H9 (cell line): ENCODE measurements at regions not wholly inside any gene's neighbourhood (a gene's known extent, or its start where the extent isn't known, plus 50 kb on each side); places are given as distances from the start of the nearest gene placed in this dataset.
A peak's percentile ranks its signal among the peaks of the same experiment; 100 is the strongest.

Experiments used
- DNase-seq: peaks from one replicate; pipeline ENCODE4 v3.0.0-alpha.2; 2017
- H2AFZ ChIP-seq: one replicate; pipeline ENCODE4 v1.6.1; 2013; ENCODE audit warnings: mild to moderate bottlenecking, low read length, control low read depth, moderate library complexity
- H2AK5ac ChIP-seq: 2 replicates; pipeline ENCODE4 v1.6.1; 2013; ENCODE audit warnings: low read length, control low read depth, mixed read lengths; ENCODE audit not compliant: insufficient read length
- H2BK120ac ChIP-seq: one replicate; pipeline ENCODE4 v1.6.1; 2013; ENCODE audit warnings: low read depth, mild to moderate bottlenecking, low read length, control low read depth, inconsistent platforms; ENCODE audit not compliant: poor library complexity, severe bottlenecking
- H2BK12ac ChIP-seq: 2 replicates; pipeline ENCODE4 v1.6.1; 2013; ENCODE audit warnings: low read length, control low read depth, mixed read lengths, low read depth; ENCODE audit not compliant: insufficient read length
- H2BK15ac ChIP-seq: 2 replicates; pipeline ENCODE4 v1.6.1; 2013; ENCODE audit warnings: low read depth, low read length, control low read depth
- H2BK20ac ChIP-seq: one replicate; pipeline ENCODE4 v1.6.1; 2013; ENCODE audit warnings: low read depth, mild to moderate bottlenecking, low read length, control low read depth, inconsistent platforms; ENCODE audit not compliant: poor library complexity, severe bottlenecking
- H2BK5ac ChIP-seq: 2 replicates; pipeline ENCODE4 v1.6.1; 2013; ENCODE audit warnings: low read length, control low read depth, mixed read lengths; ENCODE audit not compliant: insufficient read length
- H3K14ac ChIP-seq: 2 replicates; pipeline ENCODE4 v1.6.1; 2013; ENCODE audit warnings: low read length, control low read depth; ENCODE audit not compliant: insufficient read depth
- H3K18ac ChIP-seq: 2 replicates; pipeline ENCODE4 v1.6.1; 2013; ENCODE audit warnings: low read depth, mild to moderate bottlenecking, mixed read lengths, low read length, control low read depth; ENCODE audit not compliant: insufficient read length
- H3K23ac ChIP-seq: 2 replicates; pipeline ENCODE4 v1.6.1; 2013; ENCODE audit warnings: low read length, control low read depth, mixed read lengths, low read depth; ENCODE audit not compliant: insufficient read length
- H3K23me2 ChIP-seq: 2 replicates; pipeline ENCODE4 v1.6.1; 2013; ENCODE audit warnings: low read depth, mild to moderate bottlenecking, mixed read lengths, low read length, control low read depth; ENCODE audit not compliant: insufficient read length, poor library complexity, severe bottlenecking
- H3K27ac ChIP-seq: 2 replicates; pipeline ENCODE4 v1.5.1; 2013; ENCODE audit warnings: low read length, control low read depth, mixed read lengths, low read depth; ENCODE audit not compliant: insufficient read length
- H3K27me3 ChIP-seq: 2 replicates; pipeline ENCODE4 v1.6.1; 2013; ENCODE audit warnings: low read length, control low read depth, inconsistent platforms; ENCODE audit not compliant: insufficient read depth
- H3K4ac ChIP-seq: 2 replicates; pipeline ENCODE4 v1.6.1; 2013; ENCODE audit warnings: low read depth, mild to moderate bottlenecking, control low read depth, inconsistent platforms, low read length, moderate library complexity
- H3K4me1 ChIP-seq: 2 replicates; pipeline ENCODE4 v1.6.1; 2013; ENCODE audit warnings: low read length, control low read depth, inconsistent platforms; ENCODE audit not compliant: insufficient read depth
- H3K4me2 ChIP-seq: 2 replicates; pipeline ENCODE4 v1.6.1; 2013; ENCODE audit warnings: low read length, control low read depth, mixed read lengths; ENCODE audit not compliant: insufficient read length, insufficient read depth
- H3K56ac ChIP-seq: 2 replicates; pipeline ENCODE4 v1.6.1; 2013; ENCODE audit warnings: low read depth, mild to moderate bottlenecking, mixed read lengths, low read length, control low read depth; ENCODE audit not compliant: insufficient read length
- H3K79me1 ChIP-seq: 2 replicates; pipeline ENCODE4 v1.6.1; 2013; ENCODE audit warnings: low read depth, mild to moderate bottlenecking, moderate library complexity, low read length, control low read depth, inconsistent platforms; ENCODE audit not compliant: insufficient read depth, poor library complexity, severe bottlenecking
- H3K79me2 ChIP-seq: 2 replicates; pipeline ENCODE4 v1.6.1; 2013; ENCODE audit warnings: low read length, control low read depth, inconsistent platforms; ENCODE audit not compliant: insufficient read depth
- H3K9ac ChIP-seq: 2 replicates; pipeline ENCODE4 v1.6.1; 2013; ENCODE audit warnings: low read length, control low read depth, mixed read lengths; ENCODE audit not compliant: insufficient read length; ENCODE audit errors: extremely low read depth
- H3K9me3 ChIP-seq: one replicate; pipeline ENCODE4 v1.6.1; 2013; ENCODE audit warnings: low read depth, low read length, inconsistent platforms; ENCODE audit not compliant: control insufficient read depth
- H3T11ph ChIP-seq: one replicate; pipeline ENCODE4 v1.6.1; 2013; ENCODE audit warnings: mild to moderate bottlenecking, low read length, control low read depth, inconsistent platforms
- H4K20me1 ChIP-seq: one replicate; pipeline ENCODE4 v1.6.1; 2013; ENCODE audit not compliant: control insufficient read depth, insufficient read length, insufficient read depth
- H4K5ac ChIP-seq: 2 replicates; pipeline ENCODE4 v1.6.1; 2013; ENCODE audit warnings: low read depth, mild to moderate bottlenecking, mixed read lengths, low read length, control low read depth; ENCODE audit not compliant: insufficient read length
- H4K8ac ChIP-seq: replicated peaks from 2 replicates; pipeline ENCODE4 v1.6.1; 2013; ENCODE audit warnings: low read length, control low read depth, mixed read lengths, low read depth; ENCODE audit not compliant: insufficient read length
- H4K91ac ChIP-seq: 2 replicates; pipeline ENCODE4 v1.6.1; 2013; ENCODE audit warnings: low read depth, mild to moderate bottlenecking, moderate library complexity, mixed read lengths, low read length, control low read depth; ENCODE audit not compliant: insufficient read length
- H3K27ac Mint-ChIP-seq, 3 experiments: 2 replicates in 2 of 3; 3 replicates in 1 of 3; pipeline ENCODE4 v1.8.0; 2020 to 2021; ENCODE audit warnings: mixed read lengths in 3 of 3, mild to moderate bottlenecking in 1 of 3, moderate library complexity in 1 of 3
- H3K27me3 Mint-ChIP-seq: 2 replicates; pipeline ENCODE4 v1.8.0; 2021; ENCODE audit warnings: low read depth, mild to moderate bottlenecking, moderate library complexity, mixed read lengths
- H3K36me3 Mint-ChIP-seq, 3 experiments: 2 replicates in 2 of 3; 3 replicates in 1 of 3; pipeline ENCODE4 v1.8.0; 2020 to 2021; ENCODE audit warnings: low read depth in 3 of 3, mixed read lengths in 3 of 3; ENCODE audit not compliant: insufficient read depth in 1 of 3
- H3K4me1 Mint-ChIP-seq, 2 experiments: 2 replicates each; pipeline ENCODE4 v1.8.0; 2020; ENCODE audit warnings: mixed read lengths in 2 of 2
- H3K4me3 Mint-ChIP-seq, 2 experiments: 2 replicates in 1 of 2; 3 replicates in 1 of 2; pipeline ENCODE4 v1.8.0; 2020 to 2021; ENCODE audit warnings: mild to moderate bottlenecking in 2 of 2, mixed read lengths in 2 of 2, moderate library complexity in 1 of 2
- H3K9me3 Mint-ChIP-seq, 2 experiments: 2 replicates in 1 of 2; 3 replicates in 1 of 2; pipeline ENCODE4 v1.8.0; 2020; ENCODE audit warnings: mild to moderate bottlenecking in 2 of 2, mixed read lengths in 2 of 2, moderate library complexity in 1 of 2
- CTCF ChIP-seq: fragments of 200-600 bp; sonication (generic); conservative IDR thresholded peaks from 3 replicates; pipeline ENCODE4 v1.8.0; 2021; ENCODE audit warnings: antibody characterized with exemption, mild to moderate bottlenecking
- WGBS: extraction: QIAGEN DNeasy Blood & Tissue Kit; methylation state at CpG from one replicate; pipeline ENCODE4 v1.1.7; 2013; ENCODE audit warnings: missing lambda C conversion rate, low lambda C conversion rate, mixed read lengths; ENCODE audit not compliant: insufficient read length; ENCODE audit errors: extremely low coverage; 5-methylcytosine and 5-hydroxymethylcytosine counted together

DNA sequence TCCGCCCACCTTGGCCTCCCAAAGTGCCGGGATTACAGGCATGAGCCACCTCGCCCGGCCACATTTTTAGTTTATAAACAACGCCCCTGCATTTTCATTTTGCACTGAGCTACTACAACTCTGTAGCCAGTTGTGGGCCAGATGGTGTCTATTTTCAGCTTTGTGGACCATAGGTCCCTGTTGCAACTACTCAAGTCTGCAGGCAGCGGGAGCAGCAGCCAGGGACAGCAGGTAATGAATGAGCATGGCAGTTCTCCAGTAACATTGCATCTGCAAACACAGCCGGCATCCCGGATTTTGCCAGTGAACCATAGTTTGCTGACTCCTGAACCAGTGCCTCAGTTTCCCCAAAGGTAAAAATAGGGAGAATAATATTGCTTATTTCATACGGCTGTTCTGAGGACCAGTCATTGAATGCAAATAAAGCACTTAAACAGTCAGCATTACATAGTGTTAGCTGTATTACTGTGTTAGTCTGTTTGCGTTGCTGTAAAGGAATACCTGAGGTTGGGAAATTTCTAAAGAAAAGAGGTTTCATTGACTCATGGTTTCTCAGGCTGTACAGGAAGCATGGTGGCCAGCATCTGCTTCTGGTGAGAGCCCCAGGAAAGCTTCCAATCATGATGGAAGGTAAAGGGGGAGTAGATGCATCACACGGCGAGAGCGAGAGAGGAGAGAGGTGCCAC is 65.5 kb upstream of the SLC45A1 start:
- Mint-ChIP-seq H3K27me3 (peaks cover 1% of the 10 kb centered on the region), H3K4me1 (peaks cover 2 to 10% of the 10 kb centered on the region in 2 experiments; a peak in 3 of 4 replicates), H3K9me3 (peaks cover 0 to 4% of the 10 kb centered on the region in 2 experiments; a peak in 1 of 5 replicates), H3K27ac (peak overlapping the region in 1 of 3 experiments; percentile 35; a peak in 1 of 7 replicates), H3K4me3 (no peak overlapping the region), H3K36me3 (no peaks in the 10 kb centered on the region)
- no peak overlapping the region for H3T11ph ChIP-seq
- H4K91ac ChIP-seq, result no peak overlapping the region
- no peaks in the 10 kb centered on the region for H3K79me1 ChIP-seq
- no peak overlapping the region for H2AK5ac ChIP-seq
- no peak overlapping the region for H2BK20ac ChIP-seq
- no peak for DNase-seq
- H3K14ac ChIP-seq, result no peak overlapping the region
- TF ChIP-seq CTCF, result no peak
- no peaks in the 10 kb centered on the region for H3K9me3 ChIP-seq
- no peaks in the 10 kb centered on the region for H3K23me2 ChIP-seq
- no peak overlapping the region for H2BK5ac ChIP-seq
- H2AFZ ChIP-seq, result no peak overlapping the region
- H2BK15ac ChIP-seq, result no peak overlapping the region
- H2BK12ac ChIP-seq, result no peak overlapping the region
- no peak overlapping the region for H3K27ac ChIP-seq
- H3K4ac ChIP-seq, result no peak overlapping the region
- no CpG with 5 or more reads among the region's 13 CpGs for WGBS
- no peak overlapping the region for H3K56ac ChIP-seq
- no peak overlapping the region for H3K4me2 ChIP-seq
- H4K5ac ChIP-seq, result no peak overlapping the region
- H3K23ac ChIP-seq, result no peak overlapping the region
- no peaks in the 10 kb centered on the region for H4K20me1 ChIP-seq
- no peaks in the 10 kb centered on the region for H3K79me2 ChIP-seq
- H4K8ac ChIP-seq, result no peak overlapping the region
- H2BK120ac ChIP-seq, result no peak overlapping the region
- no peaks in the 10 kb centered on the region for H3K27me3 ChIP-seq
- no peaks in the 10 kb centered on the region; the same call in 1 of the 2 replicates for H3K4me1 ChIP-seq
- H3K18ac ChIP-seq, result no peak overlapping the region
- H3K9ac ChIP-seq, result no peak overlapping the region
